DMS153 treated with DMSO at 0.1 percent for 48 hours (cell line): ENCODE measurements at regions not wholly inside any gene's neighbourhood (a gene's known extent, or its start where the extent isn't known, plus 50 kb on each side); places are given as distances from the start of the nearest gene placed in this dataset.
"Not testable (repeated sequence)": the region's sequence is repeated elsewhere in the genome, so short reads cannot be mapped to it uniquely, and the experiment has no call there.

ENCODE experiments used
- DNase-seq: peaks from one replicate; lab custom pipeline; 2025; ENCODE audit not compliant: unreplicated experiment; lab: John Stamatoyannopoulos, UW

DNA sequence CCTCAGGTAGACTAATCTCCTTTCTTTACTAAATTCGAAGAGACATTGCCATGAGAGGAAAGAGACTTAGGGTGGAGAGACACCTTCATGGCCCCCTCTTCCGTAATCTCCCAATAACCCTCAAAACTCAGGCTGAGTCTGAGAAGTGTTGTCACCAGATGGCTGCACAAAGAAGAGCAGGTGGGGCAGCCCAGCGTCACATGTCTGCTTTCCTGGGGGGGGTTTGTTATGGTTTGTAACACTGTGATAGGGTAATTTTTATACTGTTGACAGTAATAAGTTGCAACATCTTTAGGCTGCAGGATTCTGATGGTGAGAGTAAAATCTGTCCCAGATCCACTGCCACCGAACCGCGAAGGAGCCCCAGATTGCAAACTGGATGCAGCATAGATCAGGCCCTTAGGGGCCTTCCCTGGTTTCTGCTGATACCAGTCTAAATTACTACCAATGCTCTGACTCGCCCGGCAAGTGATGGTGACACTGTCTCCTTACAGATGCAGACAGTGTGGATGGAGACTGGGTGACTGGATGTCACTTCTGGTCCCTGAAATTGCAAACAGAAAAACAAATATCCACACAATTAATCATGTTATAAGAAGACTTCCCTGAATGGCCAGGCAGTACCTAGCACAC lies 595.1 kb downstream of the RPIA start:
- DNase-seq = not testable (repeated sequence)

DNA sequence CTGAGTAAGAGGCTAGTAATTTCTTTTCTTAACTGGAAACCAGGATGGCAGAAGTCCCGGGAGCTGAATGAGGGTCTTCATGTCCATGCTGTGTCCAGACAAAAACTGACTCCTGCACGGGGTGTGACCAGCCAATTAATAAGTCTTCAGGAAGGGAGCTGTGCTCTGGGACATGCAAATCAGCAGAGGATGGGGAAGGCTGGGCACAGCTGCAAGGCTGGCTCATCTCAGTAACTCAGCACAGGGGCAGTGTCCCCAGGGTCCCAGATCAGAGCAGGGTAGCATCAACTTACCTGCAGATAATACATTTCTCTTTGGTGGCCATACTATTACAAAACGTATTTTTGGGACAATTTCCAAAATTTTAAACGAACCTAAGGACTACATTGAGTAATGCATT lies 595.6 kb downstream of the RPIA start:
- DNase-seq = not testable (repeated sequence)

DNA sequence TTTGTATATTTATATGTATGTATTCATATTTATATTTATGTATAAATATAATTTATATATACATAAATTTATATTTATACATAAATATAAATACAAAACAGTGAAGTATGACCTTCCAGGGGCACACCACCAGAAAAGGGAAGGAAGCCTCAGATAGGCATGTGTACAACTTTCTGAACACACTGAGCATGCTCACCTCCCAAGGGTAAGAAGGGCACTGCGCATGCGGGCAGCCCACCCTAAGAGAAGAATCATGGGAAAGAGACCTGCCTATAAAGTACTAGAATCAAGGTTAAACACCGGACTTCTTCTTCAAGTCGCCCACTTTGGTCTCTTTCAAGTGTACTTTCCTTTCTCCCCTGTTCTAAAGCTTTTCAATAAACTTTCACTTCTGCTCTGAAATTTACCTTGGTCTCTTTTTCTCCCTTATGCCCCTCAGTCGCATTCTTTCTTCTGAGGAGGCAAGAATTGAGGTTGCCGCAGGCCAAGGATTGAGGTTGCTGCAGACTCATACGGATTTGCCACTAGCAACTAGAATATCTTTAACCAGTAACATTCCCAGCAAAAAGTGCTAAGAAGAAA lies 600.3 kb downstream of the RPIA start:
- not testable (repeated sequence) for DNase-seq

DNA sequence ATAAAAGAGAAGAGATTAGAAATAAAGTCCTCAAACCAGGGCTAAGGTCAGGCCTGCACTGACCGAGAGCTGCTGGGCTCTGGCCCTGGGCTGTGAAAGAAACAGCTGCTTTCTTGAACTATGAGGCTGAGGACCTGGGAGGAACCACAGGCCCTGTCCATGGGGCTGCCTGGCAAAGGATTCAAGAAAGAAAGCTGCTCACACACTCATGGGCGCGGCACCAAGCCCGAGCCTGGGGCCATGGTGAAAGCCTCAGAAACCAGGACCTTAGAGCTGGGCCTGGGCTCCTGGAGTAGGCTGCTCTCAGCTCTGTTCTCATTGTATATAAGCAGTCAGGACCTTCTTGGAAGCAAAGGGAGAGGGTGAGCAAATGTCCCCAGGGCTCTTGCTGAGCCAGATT lies 601.9 kb downstream of the RPIA start:
- not testable (repeated sequence) for DNase-seq

DNA sequence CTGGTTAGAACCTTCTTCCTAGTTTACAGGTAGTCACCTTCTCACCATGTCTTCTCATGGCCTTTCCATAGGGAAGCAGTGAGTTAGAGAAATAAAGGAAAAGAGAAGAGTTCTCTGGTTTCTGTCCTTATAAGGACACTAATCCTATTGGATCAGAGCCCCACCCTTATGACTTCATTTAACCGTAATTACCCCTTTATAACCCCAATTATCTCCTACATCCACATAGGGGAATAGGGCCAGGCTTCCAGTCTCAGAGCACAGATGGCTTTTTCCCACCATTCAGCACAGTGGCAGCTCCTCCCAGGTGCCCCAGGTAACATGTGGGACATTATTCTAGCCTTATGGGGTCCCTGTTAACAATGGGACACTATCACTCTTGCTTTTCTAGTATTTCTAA lies 602.9 kb downstream of the RPIA start:
- not testable (repeated sequence) for DNase-seq

DNA sequence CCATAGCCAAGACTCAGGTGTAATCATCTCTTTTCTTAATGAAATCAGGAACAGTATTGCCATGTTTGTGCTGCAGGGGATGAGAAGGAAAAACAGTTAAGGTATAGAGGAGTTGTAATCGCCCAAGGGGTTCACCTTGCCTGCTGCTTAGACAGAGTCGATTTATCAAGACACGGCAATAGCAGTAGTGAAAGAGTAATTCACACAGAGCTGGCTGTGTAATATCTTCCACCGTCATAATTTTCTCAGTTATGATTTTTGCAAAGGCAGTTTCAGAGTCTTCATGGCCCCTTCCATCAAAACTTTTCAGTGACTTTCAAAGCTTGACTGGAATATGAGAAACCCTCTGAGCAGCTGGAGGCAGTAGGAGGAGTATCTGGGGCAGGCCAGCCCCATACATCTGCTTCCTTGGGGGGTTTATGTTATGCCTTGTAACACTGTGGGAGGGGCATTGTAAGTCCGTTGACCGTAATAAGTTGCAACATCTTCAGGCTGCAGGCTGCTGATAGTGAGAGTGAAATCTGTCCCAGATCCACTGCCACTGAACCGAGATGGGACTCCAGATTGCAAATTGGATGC lies 605.4 kb downstream of the RPIA start:
- DNase-seq = not testable (repeated sequence)

DNA sequence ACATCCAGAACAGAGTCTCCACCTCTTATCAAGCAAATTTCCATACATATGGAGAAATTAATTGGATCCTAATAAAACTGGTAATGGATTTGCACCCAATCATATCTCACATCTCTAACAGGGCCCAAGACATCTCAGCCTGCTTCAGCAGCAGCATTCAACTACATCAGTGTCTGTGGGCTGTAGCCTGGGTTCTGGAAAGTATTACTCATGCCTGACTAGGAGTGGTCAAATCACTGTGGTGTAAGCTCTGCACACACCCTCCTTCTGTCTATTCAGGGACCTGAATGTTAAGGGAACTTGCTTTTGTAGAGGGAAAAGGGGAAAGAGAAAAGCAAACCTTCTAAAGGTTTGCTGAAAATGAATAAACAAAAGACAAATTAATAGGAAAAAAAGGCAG lies 607.7 kb downstream of the RPIA start:
- not testable (repeated sequence) for DNase-seq

DNA sequence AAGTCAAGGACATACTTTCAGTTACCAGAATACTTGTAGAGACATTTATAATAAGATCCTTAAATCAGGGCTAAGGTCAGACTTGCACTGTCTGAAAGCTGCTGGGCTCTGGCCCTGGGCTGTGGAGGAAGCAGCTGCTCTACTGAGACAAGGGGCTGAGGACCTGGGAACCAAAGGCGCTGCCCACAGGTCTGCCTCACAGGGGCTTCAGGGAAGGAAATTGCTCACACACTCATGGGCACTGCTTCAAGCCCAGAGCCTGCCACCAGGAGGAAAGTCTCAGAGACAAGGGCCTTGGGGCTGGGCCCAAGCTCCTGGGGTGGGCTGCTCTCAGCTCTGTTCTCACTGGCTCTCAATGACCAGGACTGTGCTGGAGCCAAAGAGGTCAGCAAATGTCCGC lies 614.1 kb downstream of the RPIA start:
- not testable (repeated sequence) for DNase-seq

DNA sequence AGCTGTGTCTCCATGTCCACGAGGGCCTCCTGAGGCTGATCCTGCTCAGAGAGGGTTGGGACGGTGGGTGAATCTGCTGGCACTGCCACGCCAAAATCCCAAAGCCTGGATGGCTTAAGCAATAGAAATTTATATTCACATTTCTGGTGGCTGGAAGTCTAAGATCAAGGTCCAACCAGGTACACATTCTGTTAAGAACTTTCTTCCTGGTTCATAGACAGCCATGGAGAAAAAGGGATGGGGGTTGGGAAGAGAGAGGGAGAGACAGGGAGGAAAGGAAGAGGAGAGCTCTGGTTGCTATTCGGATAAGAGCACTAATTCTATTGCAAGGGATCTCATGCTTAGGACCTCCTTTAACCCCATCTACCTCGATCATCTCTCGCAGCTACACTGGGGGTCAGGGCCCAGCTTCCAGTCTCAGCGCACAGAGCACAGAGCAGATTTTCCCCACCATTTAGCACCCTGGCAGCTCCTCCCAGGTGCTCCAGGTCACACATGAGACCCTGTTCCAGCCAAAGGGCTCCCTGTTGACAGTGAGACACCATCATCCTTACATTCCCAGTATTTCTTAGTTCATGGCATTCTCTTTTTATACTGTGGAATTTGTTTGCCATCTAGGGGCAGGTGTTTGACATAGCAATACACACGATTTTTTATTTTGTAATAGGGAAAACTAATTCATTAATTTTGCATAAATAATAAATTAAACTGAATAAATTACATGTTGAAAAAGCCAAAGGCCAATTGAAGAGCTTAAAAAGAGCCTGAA lies 615.6 kb downstream of the RPIA start:
- not testable (repeated sequence) for DNase-seq

DNA sequence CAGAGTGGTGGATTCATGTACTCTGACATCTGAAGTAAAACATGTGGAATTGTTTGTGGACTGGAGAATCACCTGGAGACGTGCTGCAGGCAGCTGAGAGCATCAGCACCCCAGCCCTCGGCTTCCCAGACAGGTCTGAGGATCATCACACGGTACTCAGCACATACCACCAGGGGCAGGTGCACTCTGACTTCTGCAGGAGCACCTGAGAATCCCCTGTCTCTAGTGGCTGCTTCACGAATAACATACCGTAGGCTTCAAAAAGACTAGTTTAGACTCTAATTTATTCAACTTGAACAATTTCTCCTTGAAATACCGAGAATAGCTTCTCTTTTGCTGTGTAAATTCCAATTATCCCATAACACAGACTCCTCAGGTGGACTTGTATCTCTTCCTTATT lies 627.5 kb downstream of the RPIA start:
- not testable (repeated sequence) for DNase-seq

DNA sequence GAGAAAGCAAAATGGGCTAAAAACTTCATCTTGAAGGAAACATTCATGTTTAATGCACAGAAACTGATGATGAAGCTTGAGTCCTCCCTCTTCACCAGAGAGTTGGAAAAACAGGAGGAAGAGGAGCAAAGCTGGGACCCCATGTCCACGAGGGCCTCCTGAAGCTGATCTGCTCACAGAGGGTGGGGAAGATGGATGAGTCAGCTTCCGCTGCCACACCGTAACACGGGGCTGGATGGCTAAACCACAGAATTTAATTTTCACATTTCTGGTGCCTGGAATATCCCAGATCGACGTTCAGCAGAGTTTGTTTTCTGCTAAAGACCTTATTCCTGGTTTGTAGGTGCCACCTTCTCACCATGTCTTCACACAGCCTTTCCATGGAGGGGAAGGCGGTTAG lies 634.4 kb downstream of the RPIA start:
- not testable (repeated sequence) for DNase-seq

DNA sequence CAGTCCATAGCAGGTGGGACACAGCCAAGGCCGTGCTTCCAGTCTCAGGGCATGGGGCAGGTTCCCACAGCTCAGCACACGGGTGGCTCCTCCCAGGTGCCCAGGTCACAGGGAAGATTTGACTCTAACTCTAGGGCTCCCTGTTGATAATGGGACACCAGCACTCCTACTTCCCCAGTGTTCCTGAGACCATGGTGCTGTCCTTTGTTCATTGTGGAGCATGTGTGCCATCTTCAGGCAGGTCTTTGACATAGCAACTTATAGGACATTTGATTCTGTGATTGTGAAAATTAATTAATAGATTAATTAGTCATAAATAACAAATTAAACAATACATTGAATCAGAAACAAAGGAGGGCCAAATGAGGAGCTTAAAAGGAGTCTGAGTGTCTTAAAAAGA lies 635.0 kb downstream of the RPIA start:
- not testable (repeated sequence) for DNase-seq

DNA sequence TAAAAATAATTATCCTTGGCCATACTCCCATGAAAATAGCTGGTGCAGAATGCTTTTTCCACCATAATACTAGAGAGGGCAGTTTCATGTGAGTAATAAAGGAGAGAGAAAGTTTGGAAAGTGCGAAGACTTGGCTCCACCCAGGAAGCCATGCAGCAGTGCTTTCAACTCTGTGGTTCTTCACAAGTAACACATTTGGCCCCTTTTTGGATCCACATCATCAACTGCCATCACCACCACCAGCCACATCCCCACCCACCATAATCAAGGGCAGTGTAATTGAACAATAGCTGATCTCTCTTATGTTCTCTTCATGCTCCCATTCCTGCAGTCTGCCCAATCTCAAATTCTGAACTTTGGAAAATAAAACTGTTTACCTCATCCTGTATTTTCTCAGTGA lies 637.3 kb downstream of the RPIA start:
- not testable (repeated sequence) for DNase-seq
